Aorta (tissue), 5 donors: ENCODE measurements at regions not wholly inside any gene's neighbourhood (a gene's known extent, or its start where the extent isn't known, plus 50 kb on each side); places are given as distances from the start of the nearest gene placed in this dataset.

Source experiments
- ATAC-seq: fragments of 200-7000 bp; cut with Tn5 transposase; one replicate; pipeline ENCODE4 v1.9.1; 2022; ENCODE audit warnings: moderate library complexity; ENCODE audit not compliant: low FRiP score
- DNase-seq, 2 donors: peaks; one replicate each; pipeline ENCODE4 v3.0.0-alpha.2; 2020
- H3K27ac ChIP-seq, 2 donors: one replicate each; pipeline ENCODE4 v1.5.1; 2013; ENCODE audit warnings: low read length in 2 of 2, mild to moderate bottlenecking in 2 of 2, moderate library complexity in 2 of 2, control low read depth in 1 of 2, inconsistent platforms in 1 of 2, low read depth in 1 of 2
- H3K27me3 ChIP-seq, 2 donors: one replicate each; pipeline ENCODE4 v1.6.1; 2013; ENCODE audit warnings: control low read depth in 1 of 2, low read length in 1 of 2, mild to moderate bottlenecking in 1 of 2, moderate library complexity in 1 of 2; ENCODE audit not compliant: insufficient read depth in 2 of 2, control insufficient read depth in 1 of 2
- H3K36me3 ChIP-seq, 2 donors: one replicate each; pipeline ENCODE4 v1.6.1; 2013; ENCODE audit warnings: control low read depth in 1 of 2, low read length in 1 of 2, mild to moderate bottlenecking in 1 of 2; ENCODE audit not compliant: insufficient read depth in 2 of 2, control insufficient read depth in 1 of 2
- H3K4me1 ChIP-seq, 2 donors: one replicate each; pipeline ENCODE4 v1.6.1; 2013; ENCODE audit warnings: low read length in 2 of 2, control low read depth in 1 of 2, mild to moderate bottlenecking in 1 of 2, moderate library complexity in 1 of 2; ENCODE audit not compliant: insufficient read depth in 2 of 2, control insufficient read depth in 1 of 2
- H3K4me3 ChIP-seq, 2 donors: one replicate each; pipeline ENCODE4 v1.5.1; 2013; ENCODE audit warnings: low read length in 2 of 2, control low read depth in 1 of 2, mild to moderate bottlenecking in 1 of 2
- H3K9me3 ChIP-seq: one replicate; pipeline ENCODE4 v1.6.1; 2013; ENCODE audit warnings: mild to moderate bottlenecking, low read length; ENCODE audit not compliant: control insufficient read depth
- WGBS, 2 donors: extraction: QIAGEN DNeasy Blood & Tissue Kit; methylation state at CpG; one replicate each; pipeline ENCODE4 v1.1.7; 2013; 5-methylcytosine and 5-hydroxymethylcytosine counted together
- intact Hi-C, 2 donors: fragments of 100-400 bp; cut with DNase I; formaldehyde crosslinking; loops; one replicate each; pipeline versions ENCODE4 v1.14.2 to v1.15.0; 2022
- donor health status: healthy with polysubstance abuse.
- donor health status: Bipolar disorder and iron deficiency.
- donor health status: DM: no; HTN: no; CAD: no.
- donor health status: DM: no; HTN: no; CAD: no.
- donor health status: DM: yes; HTN: yes; CAD: no.

DNA sequence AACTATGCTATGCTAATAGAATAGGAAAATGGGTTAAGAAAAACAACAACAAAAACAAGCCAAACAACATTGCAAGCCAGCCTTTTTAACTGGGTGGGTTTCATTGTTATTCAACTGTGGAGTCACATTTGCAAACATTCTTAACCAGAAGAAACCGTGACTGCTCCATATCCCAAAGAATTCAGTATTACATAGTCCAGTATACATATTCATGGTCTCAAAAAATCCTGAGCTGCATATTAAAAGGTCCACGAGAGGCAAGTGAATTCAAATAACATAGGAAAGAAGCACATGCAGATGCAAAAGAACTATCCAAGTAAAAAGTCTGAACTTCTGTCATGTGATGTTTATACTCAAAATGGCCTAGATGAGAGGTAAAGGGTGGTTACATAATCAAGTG is 179.1 kb upstream of the ETAA1 start:
- H3K4me3 ChIP-seq: no peak overlapping the region
- no peaks in the 10 kb centered on the region for H3K9me3 ChIP-seq
- WGBS, 2 donors: 93 to 97% methylated on average over 2 of the region's 2 CpGs
- no peak for DNase-seq
- no peak overlapping the region for H3K27ac ChIP-seq
- H3K36me3 ChIP-seq: no peaks in the 10 kb centered on the region
- ATAC-seq: no peak
- no peaks in the 10 kb centered on the region for H3K27me3 ChIP-seq
- intact Hi-C loops: no loop called here
- no peaks in the 10 kb centered on the region for H3K4me1 ChIP-seq

DNA sequence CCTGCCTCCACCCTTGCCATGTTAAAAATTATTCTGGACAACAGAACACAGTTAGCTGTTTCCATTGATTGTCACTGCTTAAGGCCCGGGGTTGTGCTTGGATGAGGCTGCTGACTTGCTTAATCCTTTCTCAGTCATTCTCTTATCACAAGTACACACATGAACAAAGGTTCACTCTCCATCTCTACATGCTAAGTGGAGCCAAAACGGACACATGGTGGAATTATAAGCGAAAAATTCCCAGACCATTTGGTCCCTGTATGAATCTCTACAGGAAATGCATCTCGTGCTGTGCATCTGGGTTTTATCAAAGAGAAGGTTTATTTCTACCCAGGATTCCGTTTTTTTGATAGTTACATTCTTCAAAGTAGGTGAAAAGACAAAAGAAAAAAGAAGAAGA is 177.5 kb upstream of the ETAA1 start:
- intact Hi-C loops: no loop called here
- H3K36me3 ChIP-seq: no peaks in the 10 kb centered on the region
- no peaks in the 10 kb centered on the region for H3K9me3 ChIP-seq
- ATAC-seq (no peak), DNase-seq (no peak)
- H3K27me3 ChIP-seq: no peaks in the 10 kb centered on the region
- WGBS, 2 donors: 81 to 82% methylated on average over 5 of the region's 5 CpGs
- H3K4me3 ChIP-seq: no peak overlapping the region
- no peak overlapping the region for H3K27ac ChIP-seq
- no peaks in the 10 kb centered on the region for H3K4me1 ChIP-seq

DNA sequence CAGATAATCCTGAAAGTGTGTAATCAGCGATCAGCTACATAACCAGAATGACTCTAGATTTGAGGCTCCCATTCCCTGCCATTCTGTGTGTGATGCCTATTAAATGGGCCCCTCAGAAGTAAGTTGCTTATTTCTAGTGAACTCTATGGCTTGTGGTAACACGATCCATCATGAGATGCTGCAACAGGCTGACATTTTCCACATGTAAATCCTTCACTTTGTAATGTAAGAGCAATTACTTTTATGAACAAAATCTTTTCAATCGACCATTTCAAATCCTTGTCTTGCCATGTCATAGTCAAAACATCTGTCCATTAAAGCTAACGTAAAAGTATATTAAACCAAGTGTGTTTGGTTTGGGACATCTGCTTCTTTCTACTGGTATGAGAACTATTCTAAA is 175.9 kb upstream of the ETAA1 start:
- ATAC-seq (no peak), DNase-seq (no peak)
- intact Hi-C loops: no loop called here
- no peak overlapping the region for H3K4me3 ChIP-seq
- no peak overlapping the region for H3K27ac ChIP-seq
- H3K4me1 ChIP-seq: no peaks in the 10 kb centered on the region
- no peaks in the 10 kb centered on the region for H3K27me3 ChIP-seq
- no peaks in the 10 kb centered on the region for H3K9me3 ChIP-seq
- H3K36me3 ChIP-seq: no peaks in the 10 kb centered on the region
- 73 to 78% methylated on average over 4 of the region's 4 CpGs for WGBS, 2 donors

DNA sequence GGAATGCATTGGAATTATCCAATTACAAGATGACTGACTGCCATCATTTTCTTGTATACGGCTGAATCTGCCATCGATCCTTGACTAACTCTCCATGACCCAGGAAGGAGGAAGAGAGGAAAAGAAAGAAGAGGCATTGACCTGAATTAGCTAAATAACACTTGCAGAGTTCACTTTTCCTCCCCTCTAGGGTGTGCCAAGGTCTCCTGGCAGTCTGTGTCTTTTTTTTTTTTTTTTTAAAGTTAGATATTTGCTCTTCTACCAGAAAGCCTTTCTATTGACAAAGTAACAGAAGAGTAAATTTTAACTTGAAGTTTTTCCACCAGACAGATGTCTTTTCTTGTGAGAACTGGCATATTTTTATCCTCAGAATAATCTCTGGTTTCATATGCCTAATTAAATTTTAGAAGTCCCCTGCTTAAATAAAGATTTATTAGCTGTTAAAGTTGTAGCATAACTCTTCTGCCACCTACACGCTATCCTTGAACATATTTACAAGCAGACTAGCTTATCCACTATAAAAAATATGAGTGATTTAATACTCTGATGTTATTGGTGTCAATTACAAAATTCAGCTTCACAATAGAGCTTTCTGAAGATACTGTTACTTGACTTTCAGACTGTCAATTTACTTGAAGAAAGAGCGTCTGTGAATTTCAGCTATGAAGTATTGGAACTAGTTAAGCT is 171.7 kb upstream of the ETAA1 start:
- DNase-seq: no peak
- no peak for ATAC-seq
- Histone ChIP-seq H3K36me3 (no peaks in the 10 kb centered on the region), H3K27me3 (no peaks in the 10 kb centered on the region), H3K4me3 (no peak overlapping the region), H3K27ac (no peak overlapping the region), H3K9me3 (no peaks in the 10 kb centered on the region), H3K4me1 (no peaks in the 10 kb centered on the region)
- WGBS, 2 donors: 96 to 97% methylated on average over 4 of the region's 4 CpGs
- intact Hi-C loops: no loop called here

DNA sequence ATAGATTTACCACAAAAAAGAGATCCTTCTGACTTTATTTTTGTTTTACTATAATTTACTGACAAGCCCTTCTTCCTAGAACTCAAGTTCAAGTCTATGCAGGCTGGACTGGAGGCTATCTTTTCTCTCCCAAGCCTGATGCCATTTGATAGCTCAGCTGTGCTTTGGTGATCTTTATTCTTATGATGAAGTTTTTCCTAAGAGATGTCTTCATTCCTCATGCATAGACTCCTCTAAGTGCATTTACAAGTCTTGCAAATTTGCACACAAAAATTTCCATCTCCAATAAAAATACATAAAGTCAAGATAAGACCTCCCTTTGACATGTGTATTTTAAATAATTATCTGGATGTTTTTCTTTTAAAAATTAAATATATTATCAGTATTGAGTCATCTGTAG is 167.4 kb upstream of the ETAA1 start:
- intact Hi-C loops: loop anchor here in 1 of 2 donors (10.0 kb wide), 1 partner anchor 645 kb away; no protein-coding TSS in a partner anchor
- H3K4me3 ChIP-seq: no peak overlapping the region
- DNase-seq: no peak
- ATAC-seq: no peak
- H3K27me3 ChIP-seq: no peaks in the 10 kb centered on the region
- H3K9me3 ChIP-seq: peaks cover 2% of the 10 kb centered on the region
- no peaks in the 10 kb centered on the region for H3K36me3 ChIP-seq
- no peaks in the 10 kb centered on the region for H3K4me1 ChIP-seq
- H3K27ac ChIP-seq: no peak overlapping the region

DNA sequence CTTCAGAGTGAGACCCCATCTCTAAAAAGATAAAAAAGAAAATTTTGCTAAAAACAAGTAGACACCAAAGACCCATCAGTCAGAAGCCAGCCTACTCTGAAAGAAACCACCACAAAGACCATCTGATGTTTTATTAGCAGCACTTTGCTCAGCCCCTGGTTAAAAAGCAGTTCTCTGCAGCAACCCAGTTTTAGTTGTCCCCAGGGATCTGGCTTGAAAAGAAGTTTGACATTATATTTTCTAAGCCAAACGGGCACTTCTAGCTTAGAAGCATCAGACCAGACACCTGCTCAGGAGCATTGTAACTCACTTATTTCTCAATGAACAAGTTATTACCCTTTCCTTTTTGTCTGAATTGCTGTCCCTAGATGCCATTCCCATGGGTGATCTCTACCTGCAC is 164.2 kb upstream of the ETAA1 start:
- H3K27me3 ChIP-seq: no peaks in the 10 kb centered on the region
- no peak overlapping the region for H3K27ac ChIP-seq
- no peak for ATAC-seq
- H3K4me3 ChIP-seq: no peak overlapping the region
- 42 to 52% methylated on average over 1 of the region's 1 CpG for WGBS, 2 donors
- intact Hi-C loops: loop anchor here in 1 of 2 donors (10.0 kb wide), 1 partner anchor 648 kb away; no protein-coding TSS in a partner anchor
- DNase-seq: no peak
- H3K36me3 ChIP-seq: no peaks in the 10 kb centered on the region
- peaks cover 2% of the 10 kb centered on the region for H3K9me3 ChIP-seq
- H3K4me1 ChIP-seq: no peaks in the 10 kb centered on the region

DNA sequence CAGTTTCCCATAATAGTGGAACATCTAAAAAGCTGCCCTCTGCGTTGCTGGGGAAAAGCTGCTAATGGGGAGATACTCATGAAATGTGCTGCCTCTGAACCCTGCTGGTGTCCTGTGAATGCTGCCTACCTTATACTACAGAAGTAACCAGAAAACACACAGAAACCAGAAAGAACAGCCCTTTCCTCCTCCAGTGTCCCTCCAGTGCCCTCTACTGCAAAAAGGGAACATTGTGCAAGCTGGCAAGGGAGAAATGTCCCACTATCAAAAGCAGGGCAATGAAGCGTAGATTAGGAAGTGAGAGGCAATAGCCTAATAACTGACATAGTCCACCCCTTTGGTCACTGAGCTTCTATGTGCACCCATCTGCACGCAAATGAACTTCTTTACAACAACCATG is 162.7 kb upstream of the ETAA1 start:
- WGBS, 2 donors: 88 to 93% methylated on average over 3 of the region's 3 CpGs
- intact Hi-C loops: loop anchor here in 1 of 2 donors (10.0 kb wide), 1 partner anchor 650 kb away; no protein-coding TSS in a partner anchor
- no peak for DNase-seq
- H3K4me3 ChIP-seq: no peak overlapping the region
- ATAC-seq: no peak
- H3K27me3 ChIP-seq: no peaks in the 10 kb centered on the region
- H3K9me3 ChIP-seq: peaks cover 2% of the 10 kb centered on the region
- H3K4me1 ChIP-seq: no peaks in the 10 kb centered on the region
- H3K36me3 ChIP-seq: no peaks in the 10 kb centered on the region
- no peak overlapping the region for H3K27ac ChIP-seq

DNA sequence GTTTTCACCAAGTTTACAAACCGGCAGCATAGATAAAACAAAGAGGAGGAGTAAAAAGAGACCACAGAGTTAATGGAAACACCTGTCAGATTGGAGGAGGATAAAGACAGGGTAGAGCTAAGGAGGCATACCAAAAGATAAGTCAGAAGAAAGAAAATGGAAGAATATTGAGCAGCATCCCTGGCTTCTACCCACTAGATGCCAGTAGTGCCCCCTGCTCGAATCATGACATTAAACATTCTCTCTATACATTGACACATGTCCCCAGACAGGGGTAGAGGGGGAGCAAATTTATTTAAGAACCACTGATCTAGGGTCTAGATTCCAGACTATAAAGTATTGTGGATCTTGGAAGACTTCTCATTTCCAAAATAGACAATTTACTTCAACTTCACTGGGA is 159.8 kb upstream of the ETAA1 start:
- intact Hi-C loops: loop anchor here in 1 of 2 donors (10.0 kb wide), 1 partner anchor 652 kb away; no protein-coding TSS in a partner anchor
- ATAC-seq (no peak), DNase-seq (no peak)
- 91 to 92% methylated on average over 2 of the region's 2 CpGs for WGBS, 2 donors
- H3K4me3 ChIP-seq: no peak overlapping the region
- no peaks in the 10 kb centered on the region for H3K27me3 ChIP-seq
- no peak overlapping the region for H3K27ac ChIP-seq
- peaks cover 2% of the 10 kb centered on the region for H3K9me3 ChIP-seq
- no peaks in the 10 kb centered on the region for H3K36me3 ChIP-seq
- H3K4me1 ChIP-seq: no peaks in the 10 kb centered on the region

DNA sequence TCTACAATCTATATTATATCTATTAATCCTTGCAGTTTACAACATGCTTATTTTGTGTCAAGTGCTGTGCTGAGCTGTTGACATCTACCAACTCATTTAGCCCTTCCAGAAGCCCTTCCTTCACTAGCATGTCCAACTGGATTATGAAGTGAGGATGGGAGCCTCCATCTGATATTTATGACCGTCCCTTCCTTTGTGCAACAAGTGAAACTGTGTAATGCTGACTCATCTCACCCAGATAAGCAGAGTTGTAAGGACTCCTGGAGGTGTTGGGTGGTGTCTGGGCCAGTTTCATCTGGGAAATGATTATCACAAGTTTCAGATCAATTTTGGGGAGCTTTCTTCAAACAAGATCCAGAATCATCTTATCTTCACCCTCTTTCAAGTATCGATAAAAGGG is 156.6 kb upstream of the ETAA1 start:
- DNase-seq: no peak
- no peaks in the 10 kb centered on the region for H3K27me3 ChIP-seq
- H3K9me3 ChIP-seq: no peaks in the 10 kb centered on the region
- ATAC-seq: no peak
- H3K36me3 ChIP-seq: no peaks in the 10 kb centered on the region
- H3K27ac ChIP-seq: no peak overlapping the region
- 96% methylated on average over 2 of the region's 2 CpGs for WGBS, 2 donors
- no peaks in the 10 kb centered on the region for H3K4me1 ChIP-seq
- H3K4me3 ChIP-seq: no peak overlapping the region
- intact Hi-C loops: no loop called here
